ENCODE measurements at regions not wholly inside any gene's neighbourhood (a gene's known extent, or its start where the extent isn't known, plus 50 kb on each side); places are given as distances from the start of the nearest gene placed in this dataset.

DNA sequence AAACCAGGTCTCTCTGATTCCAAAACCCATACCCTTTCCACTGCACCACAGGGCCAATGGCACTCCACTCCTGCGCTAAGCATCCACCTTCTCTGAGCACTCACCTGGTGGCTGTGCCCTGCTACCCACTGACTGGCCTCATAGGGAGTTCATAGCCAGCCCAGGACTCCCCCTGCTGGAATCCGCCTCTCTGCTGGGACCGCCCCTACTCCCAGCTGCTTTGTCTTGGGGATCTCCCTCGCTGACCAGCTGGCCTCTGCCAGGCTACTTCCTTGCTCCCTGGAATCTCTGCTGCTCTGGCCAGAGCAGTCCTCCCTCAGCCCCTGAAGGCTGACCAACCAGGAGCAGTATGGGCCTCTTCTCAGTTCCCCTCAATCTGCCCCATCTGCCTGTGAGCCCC is 129.7 kb downstream of the FAXC start:
- no peak for TF ChIP-seq POLR2A (IDR thresholded peaks at IDR 0.05)
- TF ChIP-seq, protein P1, sequence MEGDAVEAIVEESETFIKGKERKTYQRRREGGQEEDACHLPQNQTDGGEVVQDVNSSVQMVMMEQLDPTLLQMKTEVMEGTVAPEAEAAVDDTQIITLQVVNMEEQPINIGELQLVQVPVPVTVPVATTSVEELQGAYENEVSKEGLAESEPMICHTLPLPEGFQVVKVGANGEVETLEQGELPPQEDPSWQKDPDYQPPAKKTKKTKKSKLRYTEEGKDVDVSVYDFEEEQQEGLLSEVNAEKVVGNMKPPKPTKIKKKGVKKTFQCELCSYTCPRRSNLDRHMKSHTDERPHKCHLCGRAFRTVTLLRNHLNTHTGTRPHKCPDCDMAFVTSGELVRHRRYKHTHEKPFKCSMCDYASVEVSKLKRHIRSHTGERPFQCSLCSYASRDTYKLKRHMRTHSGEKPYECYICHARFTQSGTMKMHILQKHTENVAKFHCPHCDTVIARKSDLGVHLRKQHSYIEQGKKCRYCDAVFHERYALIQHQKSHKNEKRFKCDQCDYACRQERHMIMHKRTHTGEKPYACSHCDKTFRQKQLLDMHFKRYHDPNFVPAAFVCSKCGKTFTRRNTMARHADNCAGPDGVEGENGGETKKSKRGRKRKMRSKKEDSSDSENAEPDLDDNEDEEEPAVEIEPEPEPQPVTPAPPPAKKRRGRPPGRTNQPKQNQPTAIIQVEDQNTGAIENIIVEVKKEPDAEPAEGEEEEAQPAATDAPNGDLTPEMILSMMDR (IDR thresholded peaks at IDR 0.05) = no peak
